AG09319 (cell line): ENCODE measurements at regions not wholly inside any gene's neighbourhood (a gene's known extent, or its start where the extent isn't known, plus 50 kb on each side); places are given as distances from the start of the nearest gene placed in this dataset.
"Not testable (repeated sequence)": the region's sequence is repeated elsewhere in the genome, so short reads cannot be mapped to it uniquely, and the experiment has no call there.

Source experiments
- DNase-seq: peaks from one replicate; pipeline ENCODE4 v3.0.0-alpha.2; 2010; ENCODE audit warnings: low read depth; ENCODE audit errors: extremely low read depth
- CTCF ChIP-seq: IDR thresholded peaks from 2 replicates; pipeline ENCODE4 v1.5.1; 2011; ENCODE audit warnings: low read depth, mild to moderate bottlenecking, inconsistent platforms, low read length, moderate library complexity

GRCh38 chr6:14521141-14521540 lies 403.6 kb downstream of the CD83 start:
- DNase-seq = no peak
- no peak for TF ChIP-seq CTCF

- not testable (repeated sequence) for DNase-seq
Observed at GRCh38 chr6:14521861-14522260, 404.3 kb downstream of the CD83 start.

- peak; percentile 78 for DNase-seq
Observed at GRCh38 chr6:14524319-14524718, 406.7 kb downstream of the CD83 start.

GRCh38 chr6:14530385-14530784 lies 412.8 kb downstream of the CD83 start:
- DNase-seq = no peak
- no peak for TF ChIP-seq CTCF

More at GRCh38 chr6:14524319-14524718, 406.7 kb downstream of the CD83 start:
- TF ChIP-seq CTCF = no peak

- TF ChIP-seq CTCF = no peak
- DNase-seq = no peak
Observed at GRCh38 chr6:14533446-14533845, 415.9 kb downstream of the CD83 start.

GRCh38 chr6:14537030-14537429 lies 419.5 kb downstream of the CD83 start:
- no peak for TF ChIP-seq CTCF
- DNase-seq = no peak

GRCh38 chr6:14540276-14540675 lies 422.7 kb downstream of the CD83 start:
- DNase-seq = no peak
- no peak for TF ChIP-seq CTCF

- TF ChIP-seq CTCF = no peak
- no peak for DNase-seq
Observed at GRCh38 chr6:14540810-14541540, 423.4 kb downstream of the CD83 start.
